OCI-LY7 (cell line): ENCODE measurements at regions not wholly inside any gene's neighbourhood (a gene's known extent, or its start where the extent isn't known, plus 50 kb on each side); places are given as distances from the start of the nearest gene placed in this dataset.

Source experiments
- BruUV-seq: library from RNA; stranded (reverse); fragments of 400-500 nt; replicated peaks from 2 replicates; lab custom pipeline; 2021; lab: Mats Ljungman, UMichigan
- CTCF ChIA-PET: fragments of 300-600 bp; sonication (Branson Sonifier 250); formaldehyde crosslinking; loops from one replicate; lab custom pipeline; 2022; ENCODE audit warnings: antibody characterized with exemption; ENCODE audit not compliant: unreplicated experiment; lab: Charles Lee
- POLR2A ChIA-PET: fragments of 300-600 bp; sonication (Branson Sonifier 250); formaldehyde crosslinking; loops from one replicate; lab custom pipeline; 2022; ENCODE audit warnings: antibody characterized with exemption; lab: Charles Lee
- DNase-seq: peaks from one replicate; pipeline ENCODE4 v3.0.0-alpha.2; 2015; ENCODE audit warnings: low spot score
- H2AFZ ChIP-seq: fragments of 200-600 bp; sonication (generic), shearing (Covaris generic); 2 replicates; pipeline ENCODE4 v1.6.1; 2014; ENCODE audit warnings: mild to moderate bottlenecking, antibody characterized with exemption, low read length, moderate library complexity
- H3K27ac ChIP-seq: fragments of 200-600 bp; sonication (generic); 2 replicates; pipeline ENCODE4 v1.5.1; 2014; ENCODE audit warnings: mixed run types, low read depth, mild to moderate bottlenecking, moderate library complexity, low read length, inconsistent platforms; ENCODE audit not compliant: poor library complexity, severe bottlenecking
- H3K36me3 ChIP-seq: fragments of 200-600 bp; sonication (generic); 2 replicates; pipeline ENCODE4 v1.6.1; 2014; ENCODE audit warnings: mild to moderate bottlenecking, antibody characterized with exemption, low read length, moderate library complexity, mixed read lengths; ENCODE audit not compliant: insufficient read depth
- H3K4me1 ChIP-seq: fragments of 200-600 bp; sonication (generic); 2 replicates; pipeline ENCODE4 v1.5.1; 2014; ENCODE audit warnings: mild to moderate bottlenecking, low read length; ENCODE audit not compliant: insufficient read depth, poor library complexity, severe bottlenecking
- H3K4me2 ChIP-seq: fragments of 200-600 bp; sonication (generic); 2 replicates; pipeline ENCODE4 v1.6.1; 2014; ENCODE audit warnings: mild to moderate bottlenecking, low read length
- H3K4me3 ChIP-seq: fragments of 200-600 bp; sonication (generic); 2 replicates; pipeline ENCODE4 v1.5.1; 2014; ENCODE audit warnings: mild to moderate bottlenecking, low read depth, low read length; ENCODE audit not compliant: poor library complexity, severe bottlenecking
- H3K79me2 ChIP-seq: fragments of 200-600 bp; sonication (generic); 2 replicates; pipeline ENCODE4 v1.6.1; 2016; ENCODE audit warnings: low read depth, mild to moderate bottlenecking, low read length, moderate library complexity, mixed read lengths; ENCODE audit not compliant: insufficient read depth
- H3K9me2 ChIP-seq: fragments of 200-600 bp; sonication (generic); 2 replicates; pipeline ENCODE4 v1.6.1; 2016; ENCODE audit warnings: mild to moderate bottlenecking, low read length, mixed read lengths; ENCODE audit not compliant: insufficient read depth
- H3K9me3 ChIP-seq: fragments of 200-600 bp; sonication (generic); 2 replicates; pipeline ENCODE4 v1.6.1; 2014; ENCODE audit warnings: mild to moderate bottlenecking, mixed run types, low read length, mixed read lengths
- H4K20me1 ChIP-seq: fragments of 200-600 bp; sonication (generic); 2 replicates; pipeline ENCODE4 v1.6.1; 2014; ENCODE audit warnings: mild to moderate bottlenecking, antibody characterized with exemption, low read length, moderate library complexity, mixed read lengths; ENCODE audit not compliant: insufficient read depth
- EZH2phosphoT487 ChIP-seq: fragments of 200-600 bp; sonication (generic); IDR thresholded peaks from 2 replicates; pipeline ENCODE4 v1.6.1; 2018; ENCODE audit warnings: low read depth, borderline replicate concordance, mild to moderate bottlenecking, mixed run types, antibody characterized with exemption, low read length, moderate library complexity, mixed read lengths
- intact Hi-C: fragments of 100-400 bp; cut with micrococcal nuclease; formaldehyde crosslinking; loops from one replicate; pipeline ENCODE4 v1.10.0; 2022; ENCODE audit not compliant: unreplicated experiment
- TF ChIP-seq, protein P1 (sequence below): fragments of 200-600 bp; sonication (generic); conservative IDR thresholded peaks from 2 replicates; pipeline ENCODE4 v1.5.1; 2014; ENCODE audit warnings: mild to moderate bottlenecking, antibody characterized with exemption, low read length, moderate library complexity, mixed read lengths

DNA sequence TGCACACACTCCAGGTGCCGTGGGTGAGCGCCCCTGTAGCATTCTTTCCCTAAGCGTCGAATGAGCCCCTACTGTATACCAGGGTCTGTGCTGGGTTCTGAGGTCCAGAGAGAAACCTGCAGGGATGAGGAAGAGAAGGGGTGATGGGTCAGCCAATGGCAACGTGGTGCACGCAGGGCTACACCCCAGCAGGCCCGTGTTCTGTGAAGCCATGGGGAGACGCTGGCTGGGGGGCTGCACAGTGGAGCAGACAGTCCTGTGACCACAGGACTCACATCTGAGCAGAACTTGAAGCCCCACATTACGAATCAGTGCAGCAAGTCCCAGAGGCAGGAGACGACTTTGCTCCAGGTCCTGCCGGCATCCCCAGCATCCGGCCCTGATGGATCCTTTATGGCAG, 1481.4 kb downstream of the BRD1 start:
- no peak for DNase-seq
- H3K36me3 ChIP-seq = no peaks in the 10 kb centered on the region
- no peaks in the 10 kb centered on the region for H3K9me2 ChIP-seq
- H3K9me3 ChIP-seq = no peaks in the 10 kb centered on the region
- POLR2A ChIA-PET = no interaction called here
- no peak overlapping the region for H3K27ac ChIP-seq
- CTCF ChIA-PET = no interaction called here
- H2AFZ ChIP-seq = no peak overlapping the region
- no peak overlapping the region for H3K4me3 ChIP-seq
- TF ChIP-seq EZH2phosphoT487 = no peak
- TF ChIP-seq, protein P1, sequence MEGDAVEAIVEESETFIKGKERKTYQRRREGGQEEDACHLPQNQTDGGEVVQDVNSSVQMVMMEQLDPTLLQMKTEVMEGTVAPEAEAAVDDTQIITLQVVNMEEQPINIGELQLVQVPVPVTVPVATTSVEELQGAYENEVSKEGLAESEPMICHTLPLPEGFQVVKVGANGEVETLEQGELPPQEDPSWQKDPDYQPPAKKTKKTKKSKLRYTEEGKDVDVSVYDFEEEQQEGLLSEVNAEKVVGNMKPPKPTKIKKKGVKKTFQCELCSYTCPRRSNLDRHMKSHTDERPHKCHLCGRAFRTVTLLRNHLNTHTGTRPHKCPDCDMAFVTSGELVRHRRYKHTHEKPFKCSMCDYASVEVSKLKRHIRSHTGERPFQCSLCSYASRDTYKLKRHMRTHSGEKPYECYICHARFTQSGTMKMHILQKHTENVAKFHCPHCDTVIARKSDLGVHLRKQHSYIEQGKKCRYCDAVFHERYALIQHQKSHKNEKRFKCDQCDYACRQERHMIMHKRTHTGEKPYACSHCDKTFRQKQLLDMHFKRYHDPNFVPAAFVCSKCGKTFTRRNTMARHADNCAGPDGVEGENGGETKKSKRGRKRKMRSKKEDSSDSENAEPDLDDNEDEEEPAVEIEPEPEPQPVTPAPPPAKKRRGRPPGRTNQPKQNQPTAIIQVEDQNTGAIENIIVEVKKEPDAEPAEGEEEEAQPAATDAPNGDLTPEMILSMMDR = no peak
- H3K4me1 ChIP-seq = no peaks in the 10 kb centered on the region
- BruUV-seq = no TSS peak
- H3K79me2 ChIP-seq = no peaks in the 10 kb centered on the region
- no peaks in the 10 kb centered on the region for H4K20me1 ChIP-seq
- no peak overlapping the region for H3K4me2 ChIP-seq
- intact Hi-C loops = no loop called here

DNA sequence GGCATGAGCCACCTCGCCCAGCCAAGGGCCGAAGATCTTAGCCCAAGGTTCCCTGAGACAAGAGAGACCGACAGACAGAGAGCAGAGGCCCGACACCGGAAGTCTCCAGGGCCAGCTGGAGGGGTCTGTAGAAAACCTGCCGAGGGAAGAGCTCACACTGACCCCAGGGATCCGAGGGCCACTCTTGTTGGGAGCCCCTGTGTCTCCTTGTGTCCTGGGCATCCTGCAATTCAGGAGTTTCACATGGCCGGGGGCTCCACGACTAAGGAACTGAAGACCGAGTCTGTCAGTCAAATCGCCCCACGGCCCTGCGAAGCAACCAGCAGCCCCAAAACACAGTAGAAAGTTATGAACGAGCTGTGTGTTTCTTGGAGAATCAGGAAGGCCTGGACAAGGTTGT, 1482.0 kb downstream of the BRD1 start:
- no peak overlapping the region for H3K27ac ChIP-seq
- no TSS peak for BruUV-seq
- H3K9me3 ChIP-seq = no peaks in the 10 kb centered on the region
- TF ChIP-seq, protein P1 = no peak
- TF ChIP-seq EZH2phosphoT487 = no peak
- H3K4me3 ChIP-seq = no peak overlapping the region
- DNase-seq = no peak
- H3K4me1 ChIP-seq = no peaks in the 10 kb centered on the region
- no peaks in the 10 kb centered on the region for H4K20me1 ChIP-seq
- H3K79me2 ChIP-seq = no peaks in the 10 kb centered on the region
- no peaks in the 10 kb centered on the region for H3K9me2 ChIP-seq
- POLR2A ChIA-PET = interaction anchor here (0.6 kb wide), 2 partner anchors 450 to 786 kb away, joined by 3 read pairs; no protein-coding TSS in a partner anchor
- CTCF ChIA-PET = no interaction called here
- no peaks in the 10 kb centered on the region for H3K36me3 ChIP-seq
- H2AFZ ChIP-seq = no peak overlapping the region
- intact Hi-C loops = no loop called here
- no peak overlapping the region for H3K4me2 ChIP-seq

DNA sequence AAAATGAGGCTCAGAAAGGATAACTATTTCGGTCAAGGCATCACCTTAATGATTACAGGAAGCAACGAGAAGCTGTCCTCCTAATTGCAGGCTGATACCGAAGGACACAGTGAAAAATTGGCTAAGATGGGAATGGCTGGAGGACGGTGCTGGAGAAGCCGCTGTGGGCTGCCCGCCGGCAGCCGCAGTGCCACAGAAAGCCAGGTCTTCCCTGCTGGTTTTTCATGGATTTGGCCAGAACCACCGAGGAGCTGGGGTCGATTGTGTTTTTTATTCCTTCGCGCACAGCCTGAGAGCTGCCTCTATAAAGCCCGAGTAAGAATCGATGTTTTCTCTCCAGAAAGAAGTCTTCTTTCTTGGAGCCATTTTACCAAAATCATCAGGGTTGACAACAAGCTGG, 1484.2 kb downstream of the BRD1 start:
- intact Hi-C loops = no loop called here
- Histone ChIP-seq H3K36me3 (no peaks in the 10 kb centered on the region), H3K4me3 (no peak overlapping the region), H3K4me2 (no peak overlapping the region), H3K79me2 (no peaks in the 10 kb centered on the region), H3K9me2 (no peaks in the 10 kb centered on the region), H2AFZ (no peak overlapping the region), H3K9me3 (no peaks in the 10 kb centered on the region), H4K20me1 (no peaks in the 10 kb centered on the region), H3K27ac (no peak overlapping the region), H3K4me1 (no peaks in the 10 kb centered on the region)
- POLR2A ChIA-PET = no interaction called here
- no peak for DNase-seq
- TF ChIP-seq, protein P1 = no peak
- no peak for TF ChIP-seq EZH2phosphoT487
- no TSS peak for BruUV-seq
- CTCF ChIA-PET = no interaction called here
